Psoas muscle (tissue), 7 donors: ENCODE measurements at regions not wholly inside any gene's neighbourhood (a gene's known extent, or its start where the extent isn't known, plus 50 kb on each side); places are given as distances from the start of the nearest gene placed in this dataset.
"Not testable (repeated sequence)": the region's sequence is repeated elsewhere in the genome, so short reads cannot be mapped to it uniquely, and the experiment has no call there.

Source experiments
- ATAC-seq, 4 donors: fragments of 200-7000 bp; cut with Tn5 transposase; one replicate each; pipeline ENCODE4 v1.9.1; 2020; ENCODE audit warnings: moderate library complexity in 3 of 4, mild to moderate bottlenecking in 2 of 4
- DNase-seq, 2 donors: peaks; one replicate each; pipeline ENCODE4 v3.0.0-alpha.2; 2020
- H3K27ac ChIP-seq: fragments of 200-600 bp; one replicate; pipeline ENCODE4 v1.8.0; 2022
- H3K27me3 ChIP-seq, 3 donors: fragments of 200-600 bp in 1 of 3; one replicate each; pipeline versions ENCODE4 v1.6.1 to v1.8.0; 2013 to 2022; ENCODE audit warnings: low read length in 2 of 3, mild to moderate bottlenecking in 2 of 3, moderate library complexity in 1 of 3; ENCODE audit not compliant: insufficient read depth in 3 of 3
- H3K36me3 ChIP-seq, 2 donors: fragments of 200-600 bp in 1 of 2; one replicate each; pipeline versions ENCODE4 v1.6.1 to v1.8.0; 2013 to 2022; ENCODE audit warnings: low read depth in 1 of 2, mild to moderate bottlenecking in 1 of 2, moderate library complexity in 1 of 2; ENCODE audit not compliant: insufficient read depth in 1 of 2
- H3K4me1 ChIP-seq: fragments of 200-600 bp; one replicate; pipeline ENCODE4 v1.8.0; 2022
- H3K4me3 ChIP-seq: fragments of 200-600 bp; one replicate; pipeline ENCODE4 v1.8.0; 2022; ENCODE audit warnings: mild to moderate bottlenecking
- H3K9me3 ChIP-seq: fragments of 200-600 bp; one replicate; pipeline ENCODE4 v1.8.0; 2022
- WGBS, 3 donors: extraction: QIAGEN DNeasy Blood & Tissue Kit; methylation state at CpG; one replicate each; pipeline versions ENCODE4 v1.1.6 to v1.1.7; 2013; 5-methylcytosine and 5-hydroxymethylcytosine counted together
- intact Hi-C, 2 donors: fragments of 100-400 bp; cut with DNase I; formaldehyde crosslinking; loops; one replicate each; pipeline versions ENCODE4 v1.11.0 to v1.14.2; 2022
- TF ChIP-seq, protein P1 (sequence below): fragments of 200-600 bp; IDR thresholded peaks from one replicate; pipeline ENCODE4 v1.8.0; 2022; ENCODE audit warnings: antibody characterized with exemption
- donor health status: healthy with polysubstance abuse.
- donor health status: DM: no; HTN: no; CAD: no; lungs with moderate emphysema.
- donor health status: Bipolar disorder and iron deficiency.
- donor health status: healthy.
- donor health status: DM: yes; HTN: yes; CAD: no.
- donor health status: DM: no; HTN: no; CAD: no.
- donor health status: DM: yes; HTN: yes; CAD: no.

- WGBS, 3 donors = 87 to 100% (median 96%) methylated on average over 2 of the region's 2 CpGs
- H3K9me3 ChIP-seq = no peaks in the 10 kb centered on the region
- DNase-seq (no peak), ATAC-seq (no peak)
- H3K27me3 ChIP-seq = no peaks in the 10 kb centered on the region
- TF ChIP-seq, protein P1, sequence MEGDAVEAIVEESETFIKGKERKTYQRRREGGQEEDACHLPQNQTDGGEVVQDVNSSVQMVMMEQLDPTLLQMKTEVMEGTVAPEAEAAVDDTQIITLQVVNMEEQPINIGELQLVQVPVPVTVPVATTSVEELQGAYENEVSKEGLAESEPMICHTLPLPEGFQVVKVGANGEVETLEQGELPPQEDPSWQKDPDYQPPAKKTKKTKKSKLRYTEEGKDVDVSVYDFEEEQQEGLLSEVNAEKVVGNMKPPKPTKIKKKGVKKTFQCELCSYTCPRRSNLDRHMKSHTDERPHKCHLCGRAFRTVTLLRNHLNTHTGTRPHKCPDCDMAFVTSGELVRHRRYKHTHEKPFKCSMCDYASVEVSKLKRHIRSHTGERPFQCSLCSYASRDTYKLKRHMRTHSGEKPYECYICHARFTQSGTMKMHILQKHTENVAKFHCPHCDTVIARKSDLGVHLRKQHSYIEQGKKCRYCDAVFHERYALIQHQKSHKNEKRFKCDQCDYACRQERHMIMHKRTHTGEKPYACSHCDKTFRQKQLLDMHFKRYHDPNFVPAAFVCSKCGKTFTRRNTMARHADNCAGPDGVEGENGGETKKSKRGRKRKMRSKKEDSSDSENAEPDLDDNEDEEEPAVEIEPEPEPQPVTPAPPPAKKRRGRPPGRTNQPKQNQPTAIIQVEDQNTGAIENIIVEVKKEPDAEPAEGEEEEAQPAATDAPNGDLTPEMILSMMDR = no peak
- H3K4me1 ChIP-seq = no peaks in the 10 kb centered on the region
- intact Hi-C loops = no loop called here
- no peak overlapping the region for H3K27ac ChIP-seq
- no peak overlapping the region for H3K4me3 ChIP-seq
- no peaks in the 10 kb centered on the region for H3K36me3 ChIP-seq
Observed at GRCh38 chr6:81886157-81886556, 133.7 kb upstream of the TENT5A start.

DNA sequence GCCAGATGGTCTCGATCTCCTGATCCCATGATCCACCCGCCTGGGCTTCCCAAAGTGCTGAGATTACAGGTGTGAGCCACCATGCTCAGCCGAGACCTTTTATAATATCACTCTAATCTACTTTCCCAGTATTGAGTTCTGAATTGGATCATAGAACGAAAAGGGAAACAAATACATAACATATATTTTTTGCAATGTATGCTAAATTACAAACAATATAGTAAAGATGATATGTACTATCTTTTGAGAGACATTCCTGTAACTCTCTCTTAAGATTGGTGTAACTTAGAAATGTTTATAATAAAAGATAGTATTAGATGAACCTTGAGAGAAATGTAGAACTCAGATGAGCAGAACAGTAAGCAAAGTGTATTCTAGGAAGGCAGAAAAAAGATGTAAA is 129.2 kb upstream of the TENT5A start:
- DNase-seq = no peak
- WGBS, 3 donors = 91 to 98% (median 94%) methylated on average over 4 of the region's 4 CpGs
- H3K27me3 ChIP-seq = no peaks in the 10 kb centered on the region
- intact Hi-C loops = no loop called here
- no peak for ATAC-seq
- no peak overlapping the region for H3K27ac ChIP-seq
- no peaks in the 10 kb centered on the region for H3K36me3 ChIP-seq
- no peak overlapping the region for H3K4me3 ChIP-seq
- TF ChIP-seq, protein P1 = no peak
- no peaks in the 10 kb centered on the region for H3K9me3 ChIP-seq
- H3K4me1 ChIP-seq = no peaks in the 10 kb centered on the region

GRCh38 chr6:81878479-81878878 is 126.0 kb upstream of the TENT5A start:
- ATAC-seq = no peak
- Histone ChIP-seq H3K36me3 (no peaks in the 10 kb centered on the region), H3K9me3 (peaks cover 6% of the 10 kb centered on the region), H3K27me3 (no peaks in the 10 kb centered on the region), H3K27ac (no peak overlapping the region), H3K4me3 (no peak overlapping the region), H3K4me1 (no peaks in the 10 kb centered on the region)
- TF ChIP-seq, protein P1 = no peak
- DNase-seq = no peak
- intact Hi-C loops = no loop called here

GRCh38 chr6:81876971-81877370 is 124.5 kb upstream of the TENT5A start:
- peaks cover 10% of the 10 kb centered on the region for H3K9me3 ChIP-seq
- no peaks in the 10 kb centered on the region for H3K36me3 ChIP-seq
- DNase-seq (no peak), ATAC-seq (no peak)
- 30 to 64% (median 47%) methylated on average over 1 of the region's 1 CpG for WGBS, 3 donors
- TF ChIP-seq, protein P1 = no peak
- H3K4me1 ChIP-seq = no peaks in the 10 kb centered on the region
- no peak overlapping the region for H3K27ac ChIP-seq
- H3K4me3 ChIP-seq = no peak overlapping the region
- intact Hi-C loops = no loop called here
- no peaks in the 10 kb centered on the region for H3K27me3 ChIP-seq

GRCh38 chr6:81875782-81876293 is 123.4 kb upstream of the TENT5A start:
- WGBS, 3 donors = 84 to 91% (median 84%) methylated on average over 3 of the region's 3 CpGs
- no peak overlapping the region for H3K27ac ChIP-seq
- H3K36me3 ChIP-seq = no peaks in the 10 kb centered on the region
- H3K4me3 ChIP-seq = no peak overlapping the region
- DNase-seq (no peak), ATAC-seq (no peak)
- peaks cover 10% of the 10 kb centered on the region for H3K9me3 ChIP-seq
- H3K27me3 ChIP-seq = no peaks in the 10 kb centered on the region
- intact Hi-C loops = no loop called here
- TF ChIP-seq, protein P1 = no peak
- no peaks in the 10 kb centered on the region for H3K4me1 ChIP-seq

- H3K27me3 ChIP-seq, H3K27ac ChIP-seq, H3K36me3 ChIP-seq, DNase-seq, intact Hi-C loops, H3K4me1 ChIP-seq, ATAC-seq, H3K9me3 ChIP-seq, H3K4me3 ChIP-seq: not testable (repeated sequence)
- 75 to 78% (median 77%) methylated on average over 11 of the region's 11 CpGs for WGBS, 3 donors
Observed at GRCh38 chr6:81869749-81870508, 117.4 kb upstream of the TENT5A start.
